ENCODE measurements at regions not wholly inside any gene's neighbourhood (a gene's known extent, or its start where the extent isn't known, plus 50 kb on each side); places are given as distances from the start of the nearest gene placed in this dataset.

DNA sequence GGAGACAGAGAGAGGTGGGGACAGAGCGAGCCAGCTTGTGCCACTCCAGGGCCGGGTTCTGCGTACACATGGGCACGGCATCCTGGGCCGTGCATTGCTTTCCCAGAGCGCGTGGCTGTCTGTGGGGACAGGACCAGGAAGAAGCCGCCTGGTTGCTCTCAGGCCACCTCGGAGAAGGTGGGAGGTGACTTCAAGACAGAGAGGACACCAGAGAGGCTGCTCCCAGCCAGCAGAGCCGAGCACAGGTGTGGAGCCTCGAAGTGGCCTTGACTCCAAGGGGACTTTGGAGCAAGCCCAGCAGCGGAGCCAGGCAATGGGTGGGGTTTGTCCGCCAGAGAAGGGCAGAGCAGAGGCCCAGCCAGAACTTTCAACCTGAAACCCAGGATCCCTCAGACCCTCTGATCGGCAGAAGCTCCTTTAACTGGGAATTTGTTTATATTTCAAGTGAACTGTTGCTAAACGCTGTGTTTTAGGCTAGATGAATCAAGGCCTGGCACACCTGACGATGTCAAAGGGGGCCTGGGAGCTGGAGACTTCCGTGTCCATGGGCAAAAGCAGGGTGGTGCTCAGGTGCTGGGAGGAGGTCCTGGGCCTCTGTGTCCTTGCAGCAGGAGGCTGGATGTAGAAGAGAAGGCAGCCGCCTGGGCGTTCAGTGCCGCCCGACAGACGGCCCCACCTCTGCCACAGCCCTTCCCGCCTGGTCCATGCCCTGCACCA lies 262.1 kb downstream of the DLL1 start:
- no peak for TF ChIP-seq EZH2phosphoT487 (IDR thresholded peaks at IDR 0.05; ENCODE audit: unreplicated experiment)
- TF ChIP-seq, protein P1, sequence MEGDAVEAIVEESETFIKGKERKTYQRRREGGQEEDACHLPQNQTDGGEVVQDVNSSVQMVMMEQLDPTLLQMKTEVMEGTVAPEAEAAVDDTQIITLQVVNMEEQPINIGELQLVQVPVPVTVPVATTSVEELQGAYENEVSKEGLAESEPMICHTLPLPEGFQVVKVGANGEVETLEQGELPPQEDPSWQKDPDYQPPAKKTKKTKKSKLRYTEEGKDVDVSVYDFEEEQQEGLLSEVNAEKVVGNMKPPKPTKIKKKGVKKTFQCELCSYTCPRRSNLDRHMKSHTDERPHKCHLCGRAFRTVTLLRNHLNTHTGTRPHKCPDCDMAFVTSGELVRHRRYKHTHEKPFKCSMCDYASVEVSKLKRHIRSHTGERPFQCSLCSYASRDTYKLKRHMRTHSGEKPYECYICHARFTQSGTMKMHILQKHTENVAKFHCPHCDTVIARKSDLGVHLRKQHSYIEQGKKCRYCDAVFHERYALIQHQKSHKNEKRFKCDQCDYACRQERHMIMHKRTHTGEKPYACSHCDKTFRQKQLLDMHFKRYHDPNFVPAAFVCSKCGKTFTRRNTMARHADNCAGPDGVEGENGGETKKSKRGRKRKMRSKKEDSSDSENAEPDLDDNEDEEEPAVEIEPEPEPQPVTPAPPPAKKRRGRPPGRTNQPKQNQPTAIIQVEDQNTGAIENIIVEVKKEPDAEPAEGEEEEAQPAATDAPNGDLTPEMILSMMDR (conservative IDR thresholded peaks at IDR 0.05; ENCODE audit: low read depth in 2 of 2): no peak
- TF ChIP-seq, protein P2, sequence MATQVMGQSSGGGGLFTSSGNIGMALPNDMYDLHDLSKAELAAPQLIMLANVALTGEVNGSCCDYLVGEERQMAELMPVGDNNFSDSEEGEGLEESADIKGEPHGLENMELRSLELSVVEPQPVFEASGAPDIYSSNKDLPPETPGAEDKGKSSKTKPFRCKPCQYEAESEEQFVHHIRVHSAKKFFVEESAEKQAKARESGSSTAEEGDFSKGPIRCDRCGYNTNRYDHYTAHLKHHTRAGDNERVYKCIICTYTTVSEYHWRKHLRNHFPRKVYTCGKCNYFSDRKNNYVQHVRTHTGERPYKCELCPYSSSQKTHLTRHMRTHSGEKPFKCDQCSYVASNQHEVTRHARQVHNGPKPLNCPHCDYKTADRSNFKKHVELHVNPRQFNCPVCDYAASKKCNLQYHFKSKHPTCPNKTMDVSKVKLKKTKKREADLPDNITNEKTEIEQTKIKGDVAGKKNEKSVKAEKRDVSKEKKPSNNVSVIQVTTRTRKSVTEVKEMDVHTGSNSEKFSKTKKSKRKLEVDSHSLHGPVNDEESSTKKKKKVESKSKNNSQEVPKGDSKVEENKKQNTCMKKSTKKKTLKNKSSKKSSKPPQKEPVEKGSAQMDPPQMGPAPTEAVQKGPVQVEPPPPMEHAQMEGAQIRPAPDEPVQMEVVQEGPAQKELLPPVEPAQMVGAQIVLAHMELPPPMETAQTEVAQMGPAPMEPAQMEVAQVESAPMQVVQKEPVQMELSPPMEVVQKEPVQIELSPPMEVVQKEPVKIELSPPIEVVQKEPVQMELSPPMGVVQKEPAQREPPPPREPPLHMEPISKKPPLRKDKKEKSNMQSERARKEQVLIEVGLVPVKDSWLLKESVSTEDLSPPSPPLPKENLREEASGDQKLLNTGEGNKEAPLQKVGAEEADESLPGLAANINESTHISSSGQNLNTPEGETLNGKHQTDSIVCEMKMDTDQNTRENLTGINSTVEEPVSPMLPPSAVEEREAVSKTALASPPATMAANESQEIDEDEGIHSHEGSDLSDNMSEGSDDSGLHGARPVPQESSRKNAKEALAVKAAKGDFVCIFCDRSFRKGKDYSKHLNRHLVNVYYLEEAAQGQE (IDR thresholded peaks at IDR 0.05; ENCODE audit: unreplicated experiment): no peak
- TF ChIP-seq EZH2 (IDR thresholded peaks at IDR 0.05; ENCODE audit: low read depth, unreplicated experiment): no peak
- no peak for TF ChIP-seq CREB1 (CRISPR knock-in tag; IDR thresholded peaks at IDR 0.05; ENCODE audit: low read depth)
- TF ChIP-seq ZNF331 (CRISPR knock-in tag; IDR thresholded peaks at IDR 0.05; ENCODE audit: low read depth): no peak
- TF ChIP-seq NANOG (IDR thresholded peaks at IDR 0.05; ENCODE audit: borderline replicate concordance): no peak
- TF ChIP-seq, protein P3, sequence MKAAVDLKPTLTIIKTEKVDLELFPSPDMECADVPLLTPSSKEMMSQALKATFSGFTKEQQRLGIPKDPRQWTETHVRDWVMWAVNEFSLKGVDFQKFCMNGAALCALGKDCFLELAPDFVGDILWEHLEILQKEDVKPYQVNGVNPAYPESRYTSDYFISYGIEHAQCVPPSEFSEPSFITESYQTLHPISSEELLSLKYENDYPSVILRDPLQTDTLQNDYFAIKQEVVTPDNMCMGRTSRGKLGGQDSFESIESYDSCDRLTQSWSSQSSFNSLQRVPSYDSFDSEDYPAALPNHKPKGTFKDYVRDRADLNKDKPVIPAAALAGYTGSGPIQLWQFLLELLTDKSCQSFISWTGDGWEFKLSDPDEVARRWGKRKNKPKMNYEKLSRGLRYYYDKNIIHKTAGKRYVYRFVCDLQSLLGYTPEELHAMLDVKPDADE (IDR thresholded peaks at IDR 0.05): no peak

Data from GM23338 (cell line).